ENCODE measurements at regions not wholly inside any gene's neighbourhood (a gene's known extent, or its start where the extent isn't known, plus 50 kb on each side); places are given as distances from the start of the nearest gene placed in this dataset.

DNA sequence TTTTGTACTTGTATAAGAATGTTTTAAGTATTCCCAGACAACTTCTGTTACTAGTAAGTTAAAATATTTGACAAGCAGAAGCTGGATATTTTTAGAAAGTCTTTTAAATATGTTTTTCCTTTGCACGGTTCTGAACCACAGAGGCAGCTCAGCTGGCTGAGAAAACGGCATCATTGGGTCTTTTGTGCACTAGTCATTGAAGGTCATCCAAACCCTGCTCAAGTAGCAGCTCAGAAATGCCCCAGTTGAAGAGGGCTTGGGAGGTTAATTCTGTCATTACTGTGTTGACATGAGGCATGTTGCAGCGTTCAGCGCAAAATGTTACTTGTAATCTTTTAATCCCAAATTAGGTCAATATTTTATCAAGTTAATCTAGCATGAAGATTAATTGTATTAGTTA, 383.7 kb upstream of the FAM241A start:
- TF ChIP-seq, protein P1, sequence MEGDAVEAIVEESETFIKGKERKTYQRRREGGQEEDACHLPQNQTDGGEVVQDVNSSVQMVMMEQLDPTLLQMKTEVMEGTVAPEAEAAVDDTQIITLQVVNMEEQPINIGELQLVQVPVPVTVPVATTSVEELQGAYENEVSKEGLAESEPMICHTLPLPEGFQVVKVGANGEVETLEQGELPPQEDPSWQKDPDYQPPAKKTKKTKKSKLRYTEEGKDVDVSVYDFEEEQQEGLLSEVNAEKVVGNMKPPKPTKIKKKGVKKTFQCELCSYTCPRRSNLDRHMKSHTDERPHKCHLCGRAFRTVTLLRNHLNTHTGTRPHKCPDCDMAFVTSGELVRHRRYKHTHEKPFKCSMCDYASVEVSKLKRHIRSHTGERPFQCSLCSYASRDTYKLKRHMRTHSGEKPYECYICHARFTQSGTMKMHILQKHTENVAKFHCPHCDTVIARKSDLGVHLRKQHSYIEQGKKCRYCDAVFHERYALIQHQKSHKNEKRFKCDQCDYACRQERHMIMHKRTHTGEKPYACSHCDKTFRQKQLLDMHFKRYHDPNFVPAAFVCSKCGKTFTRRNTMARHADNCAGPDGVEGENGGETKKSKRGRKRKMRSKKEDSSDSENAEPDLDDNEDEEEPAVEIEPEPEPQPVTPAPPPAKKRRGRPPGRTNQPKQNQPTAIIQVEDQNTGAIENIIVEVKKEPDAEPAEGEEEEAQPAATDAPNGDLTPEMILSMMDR (conservative IDR thresholded peaks at IDR 0.05; ENCODE audit: low read length), result no peak
- TF ChIP-seq EZH2phosphoT487 (IDR thresholded peaks at IDR 0.05; ENCODE audit: borderline replicate concordance, low read depth, low read length), result no peak

All from OCI-LY7 (cell line).